GM10248 (cell line): ENCODE measurements at regions not wholly inside any gene's neighbourhood (a gene's known extent, or its start where the extent isn't known, plus 50 kb on each side); places are given as distances from the start of the nearest gene placed in this dataset.

Experiments used
- CTCF ChIA-PET: fragments of 300-600 bp; sonication (Branson Sonifier 250); formaldehyde crosslinking; extraction: SDS; loops from one replicate; lab custom pipeline; 2021; ENCODE audit warnings: antibody characterized with exemption; lab: Yijun Ruan, JAX
- POLR2A ChIA-PET: fragments of 350-650 bp; sonication (Branson Sonifier 250); formaldehyde crosslinking; extraction: SDS; loops from one replicate; lab custom pipeline; 2020; ENCODE audit warnings: antibody characterized with exemption; lab: Yijun Ruan, JAX
- DNase-seq: peaks from one replicate; pipeline ENCODE4 v3.0.0; 2012; ENCODE audit errors: extremely low spot score
- TF ChIP-seq, protein P1 (sequence below): IDR thresholded peaks from 2 replicates; pipeline ENCODE4 v1.5.1; 2012; ENCODE audit warnings: mild to moderate bottlenecking, low read depth; ENCODE audit errors: extremely low read depth, missing control alignments, control extremely low read depth

DNA sequence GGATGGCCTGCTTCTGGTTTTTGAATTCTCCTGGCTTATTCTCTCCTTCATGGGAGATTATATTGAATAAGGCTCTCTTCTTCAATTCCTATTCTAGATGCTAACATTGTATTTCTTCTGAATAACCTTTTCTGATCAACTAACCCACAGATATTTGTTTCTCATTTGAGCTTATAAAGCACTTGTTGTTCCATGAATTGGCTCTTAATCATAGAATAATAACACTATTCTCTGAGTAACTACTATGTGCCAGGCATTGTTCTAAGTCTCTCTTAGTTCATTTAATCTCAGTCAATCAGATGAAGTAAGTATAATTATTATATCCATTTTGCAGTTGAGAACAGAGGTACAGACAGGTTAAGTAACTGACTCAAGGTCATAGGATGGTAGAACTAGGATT, 136.3 kb upstream of the MLIP start:
- TF ChIP-seq, protein P1, sequence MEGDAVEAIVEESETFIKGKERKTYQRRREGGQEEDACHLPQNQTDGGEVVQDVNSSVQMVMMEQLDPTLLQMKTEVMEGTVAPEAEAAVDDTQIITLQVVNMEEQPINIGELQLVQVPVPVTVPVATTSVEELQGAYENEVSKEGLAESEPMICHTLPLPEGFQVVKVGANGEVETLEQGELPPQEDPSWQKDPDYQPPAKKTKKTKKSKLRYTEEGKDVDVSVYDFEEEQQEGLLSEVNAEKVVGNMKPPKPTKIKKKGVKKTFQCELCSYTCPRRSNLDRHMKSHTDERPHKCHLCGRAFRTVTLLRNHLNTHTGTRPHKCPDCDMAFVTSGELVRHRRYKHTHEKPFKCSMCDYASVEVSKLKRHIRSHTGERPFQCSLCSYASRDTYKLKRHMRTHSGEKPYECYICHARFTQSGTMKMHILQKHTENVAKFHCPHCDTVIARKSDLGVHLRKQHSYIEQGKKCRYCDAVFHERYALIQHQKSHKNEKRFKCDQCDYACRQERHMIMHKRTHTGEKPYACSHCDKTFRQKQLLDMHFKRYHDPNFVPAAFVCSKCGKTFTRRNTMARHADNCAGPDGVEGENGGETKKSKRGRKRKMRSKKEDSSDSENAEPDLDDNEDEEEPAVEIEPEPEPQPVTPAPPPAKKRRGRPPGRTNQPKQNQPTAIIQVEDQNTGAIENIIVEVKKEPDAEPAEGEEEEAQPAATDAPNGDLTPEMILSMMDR, result no peak
- CTCF ChIA-PET, result interaction anchor here (3.5 kb wide), 1 partner anchor 11 kb away, joined by 12 read pairs; no protein-coding TSS in a partner anchor
- POLR2A ChIA-PET, result no interaction called here

GRCh38 chr6:53975941-53976615, 135.2 kb upstream of the MLIP start:
- no peak for DNase-seq
- ChIA-PET CTCF (interaction anchor here (1.0 to 3.5 kb wide), 2 partner anchors 8 to 10 kb away, joined by 3 to 12 read pairs; no protein-coding TSS in a partner anchor), POLR2A (no interaction called here)
- TF ChIP-seq, protein P1, result no peak

More for the DNA sequence above, 136.3 kb upstream of the MLIP start:
- no peak for DNase-seq

GRCh38 chr6:53977551-53977950, 133.7 kb upstream of the MLIP start:
- ChIA-PET CTCF (interaction anchor here (1.0 kb wide), 1 partner anchor 11 kb away, joined by 3 read pairs; no protein-coding TSS in a partner anchor), POLR2A (no interaction called here)
- no peak for DNase-seq
- TF ChIP-seq, protein P1, result no peak

DNA sequence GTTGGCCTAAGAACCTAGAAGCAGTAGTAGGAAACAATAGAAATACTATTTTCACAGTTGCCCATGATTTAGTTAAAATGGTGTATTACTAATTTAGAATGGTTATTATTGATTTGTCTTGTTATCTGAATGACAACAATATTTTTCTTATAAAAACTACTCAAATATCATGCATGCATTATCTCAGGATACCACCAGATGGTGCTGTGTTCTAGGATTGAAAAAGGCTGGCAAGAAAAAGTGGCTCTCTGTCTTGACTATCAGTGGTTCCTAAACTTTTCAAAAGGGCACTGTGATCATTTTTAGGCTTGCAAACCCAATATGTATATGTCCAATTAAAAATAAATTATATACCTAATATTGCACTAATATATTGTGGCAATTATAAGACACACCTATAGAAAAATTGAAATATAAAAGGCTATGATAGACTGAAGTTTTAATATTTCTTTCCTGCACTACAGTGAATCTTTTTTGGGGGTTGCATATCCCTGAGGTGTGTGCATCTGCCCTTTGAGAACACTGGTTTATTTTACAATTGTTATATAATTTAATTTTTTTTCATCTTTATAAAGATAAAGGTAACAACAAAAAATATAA, 131.7 kb upstream of the MLIP start:
- POLR2A ChIA-PET, result no interaction called here
- CTCF ChIA-PET, result no interaction called here
- DNase-seq, result peak; percentile 38
- TF ChIP-seq, protein P1, result peak; percentile 73

GRCh38 chr6:53982366-53983050, 128.7 kb upstream of the MLIP start:
- TF ChIP-seq, protein P1, result no peak
- CTCF ChIA-PET, result interaction anchor here (1.0 to 1.1 kb wide), 2 partner anchors 10 to 67 kb away, joined by 3 to 4 read pairs; no protein-coding TSS in a partner anchor
- POLR2A ChIA-PET, result no interaction called here
- no peak for DNase-seq

DNA sequence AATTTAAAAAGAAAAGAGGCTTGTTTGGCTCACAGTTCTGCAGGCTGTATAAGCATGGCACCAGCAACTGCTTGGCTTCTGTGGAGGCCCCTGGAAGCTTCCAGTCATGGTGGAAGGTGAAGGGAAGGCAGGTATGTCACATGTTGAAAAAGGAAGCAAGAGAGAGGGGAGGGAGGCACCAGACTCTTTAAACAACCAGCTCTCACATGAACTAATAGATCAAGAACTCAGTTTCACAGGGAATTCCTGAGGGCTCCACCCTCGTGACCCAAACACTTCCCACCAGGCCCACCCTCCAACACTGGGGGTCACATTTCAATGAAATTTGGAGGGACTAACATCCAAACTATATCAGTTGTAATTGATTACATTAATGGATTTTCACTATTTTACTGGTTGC, 127.9 kb upstream of the MLIP start:
- POLR2A ChIA-PET, result no interaction called here
- CTCF ChIA-PET, result interaction anchor here (1.0 kb wide), 2 partner anchors 11 to 12 kb away, joined by 3 to 4 read pairs; no protein-coding TSS in a partner anchor
- TF ChIP-seq, protein P1, result no peak
- DNase-seq, result no peak
